ENCODE measurements at regions not wholly inside any gene's neighbourhood (a gene's known extent, or its start where the extent isn't known, plus 50 kb on each side); places are given as distances from the start of the nearest gene placed in this dataset.
"Not testable (repeated sequence)": the region's sequence is repeated elsewhere in the genome, so short reads cannot be mapped to it uniquely, and the experiment has no call there.

DNA sequence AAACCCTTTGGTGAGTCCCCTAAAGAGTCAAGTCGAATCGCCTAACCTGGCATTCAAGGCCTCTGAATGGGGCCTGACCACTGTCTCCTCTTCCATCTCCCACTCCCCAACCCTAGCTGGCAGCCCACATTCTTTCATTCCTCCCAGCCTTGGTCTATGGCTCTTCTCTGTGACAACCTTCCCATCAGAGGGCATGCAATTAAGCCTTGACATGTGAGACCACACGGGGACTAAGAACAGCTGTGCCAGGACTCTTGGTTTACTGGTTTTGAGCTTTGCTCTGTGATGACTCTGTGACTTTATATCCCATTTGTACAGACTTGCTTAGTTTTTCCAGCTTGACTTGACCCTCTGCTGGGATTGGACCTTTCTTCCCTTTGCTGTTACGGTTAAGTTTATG, 116.6 kb downstream of the BUB3 start:
- no peak for DNase-seq

DNA sequence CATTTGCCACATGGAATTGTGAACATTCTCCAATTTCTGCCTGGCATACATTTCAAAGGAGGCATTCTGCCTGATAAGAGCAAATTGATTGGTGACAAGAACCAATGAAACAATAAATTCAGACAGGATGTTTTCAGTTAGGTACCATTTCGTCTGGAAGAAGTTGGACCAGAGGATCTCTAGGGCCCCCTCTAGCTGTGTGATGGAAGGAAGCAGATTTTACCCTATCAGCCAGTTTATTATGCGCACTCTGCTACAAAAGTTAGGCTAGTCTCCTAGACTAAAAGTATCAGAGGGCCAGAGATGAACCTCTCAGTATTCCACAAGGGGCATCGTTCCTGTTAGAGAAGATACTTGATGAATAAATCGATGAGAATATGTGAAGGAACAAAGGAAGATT, 118.0 kb downstream of the BUB3 start:
- DNase-seq, result no peak

DNA sequence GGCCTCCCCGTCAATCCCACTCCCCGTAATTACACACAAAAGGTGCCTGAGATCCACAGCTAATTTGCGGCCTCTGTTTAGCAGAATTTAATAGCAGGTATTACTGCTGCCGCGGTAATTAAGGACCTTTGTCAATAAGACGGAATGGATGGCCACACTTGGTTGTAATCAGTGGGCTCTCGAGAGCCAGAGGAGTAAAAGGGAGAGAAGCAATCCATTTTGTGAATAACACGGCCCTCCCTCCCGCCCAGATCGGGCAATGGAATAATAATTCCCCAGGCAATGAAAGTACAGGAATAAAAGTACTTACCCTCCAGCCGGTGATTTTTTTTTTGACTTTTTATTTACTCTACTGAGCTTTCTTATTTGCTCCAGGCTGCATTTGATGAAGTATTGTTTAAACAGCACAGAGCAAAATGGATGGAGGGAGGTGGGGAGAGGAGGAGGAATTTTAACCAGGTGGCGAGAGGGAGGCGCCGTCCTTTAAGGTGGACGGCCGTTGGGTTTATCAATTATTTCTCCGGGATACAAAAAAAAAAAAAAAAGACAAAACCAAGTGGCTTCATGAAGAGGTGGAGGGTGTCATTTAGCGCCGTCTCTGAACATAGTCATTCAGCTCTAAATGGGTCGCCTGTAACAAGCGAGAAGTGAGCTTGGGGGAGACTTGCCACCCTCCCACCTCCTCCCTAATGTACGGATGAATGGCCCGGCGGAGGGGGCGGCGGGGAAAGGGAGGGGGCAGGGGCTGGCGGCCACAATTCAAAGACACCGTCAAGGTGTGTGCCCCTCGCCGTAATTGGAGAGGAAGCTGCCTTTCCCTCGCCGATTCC, 120.3 kb downstream of the BUB3 start:
- DNase-seq, result peak; percentile 53

DNA sequence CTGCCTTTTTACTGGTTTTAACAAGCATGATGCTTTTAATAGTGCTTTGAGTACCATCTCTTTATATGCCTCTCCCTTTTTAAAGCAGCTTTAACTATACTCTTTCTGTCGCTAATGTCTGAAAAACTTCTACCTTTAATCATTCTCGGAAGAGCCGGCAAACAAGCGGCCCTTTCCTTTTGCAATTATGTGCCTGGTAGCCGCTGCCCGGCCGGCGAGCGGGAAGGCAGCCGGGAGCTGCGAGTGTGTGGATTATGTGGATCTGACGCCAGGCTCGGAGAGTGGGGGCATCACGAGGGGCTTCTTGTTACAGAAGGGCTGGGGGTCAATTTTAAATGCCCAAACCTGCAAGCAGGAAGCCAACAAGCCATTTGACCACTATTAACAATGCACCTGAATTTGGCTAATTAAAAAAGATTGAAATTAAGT, 120.9 kb downstream of the BUB3 start:
- DNase-seq, result peak; percentile 53

DNA sequence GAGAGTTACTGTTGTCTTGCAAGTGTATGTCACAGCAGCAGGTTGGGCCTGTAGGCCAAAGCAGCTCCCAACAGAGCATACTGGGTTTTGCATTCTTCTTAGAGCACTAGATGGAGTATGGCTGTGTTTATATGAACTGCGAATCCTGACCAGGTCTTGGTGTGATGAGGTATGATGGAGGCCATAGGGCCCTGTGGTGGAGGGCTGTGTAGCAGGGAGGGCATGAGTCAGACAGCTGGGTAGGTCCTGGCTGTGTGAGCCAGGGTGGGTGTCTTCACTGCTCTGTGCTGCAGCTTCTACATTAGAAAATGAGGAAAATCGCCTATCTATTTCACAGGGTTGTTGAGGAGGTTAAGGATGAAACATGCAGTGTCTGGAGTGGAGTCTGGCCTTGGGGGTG, 124.2 kb downstream of the BUB3 start:
- no peak for DNase-seq

DNA sequence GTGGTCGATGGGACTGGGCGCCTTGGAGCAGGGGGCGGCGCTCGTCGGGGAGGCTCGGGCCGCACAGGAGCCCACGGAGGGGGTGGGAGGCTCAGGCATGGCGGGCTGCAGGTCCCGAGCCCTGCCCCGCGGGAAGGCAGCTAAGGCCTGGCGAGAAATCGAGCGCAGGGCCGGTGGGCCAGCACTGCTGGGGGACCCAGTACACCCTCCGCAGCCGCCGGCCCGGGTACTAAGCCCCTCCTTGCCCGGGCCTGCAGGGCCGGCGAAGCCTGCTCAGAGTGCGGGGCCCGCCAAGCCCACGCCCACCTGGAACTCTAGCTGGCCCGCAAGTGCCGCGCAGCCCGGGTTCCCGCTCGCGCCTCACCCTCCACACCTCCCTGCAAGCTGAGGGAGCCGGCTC, 129.2 kb downstream of the BUB3 start:
- DNase-seq, result not testable (repeated sequence)

DNA sequence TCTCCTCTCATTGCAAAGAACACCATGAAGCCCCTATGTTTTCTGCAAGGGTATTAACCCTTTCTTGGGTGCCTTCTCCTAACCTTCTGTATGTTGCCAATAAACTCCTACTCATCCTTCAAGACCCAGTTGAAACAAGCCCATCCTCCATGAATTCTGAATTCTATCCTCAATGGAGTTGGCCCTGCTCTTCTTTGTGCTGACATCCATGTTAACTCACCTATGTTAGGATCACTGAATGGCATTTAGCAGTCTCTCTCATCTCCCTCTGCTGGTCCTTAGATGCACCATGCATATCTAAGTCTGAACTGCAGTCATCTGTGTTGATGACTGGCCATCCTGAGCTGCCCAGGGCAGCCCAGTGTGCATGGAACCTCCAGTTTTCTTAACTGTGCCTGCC, 129.8 kb downstream of the BUB3 start:
- DNase-seq, result no peak

DNA sequence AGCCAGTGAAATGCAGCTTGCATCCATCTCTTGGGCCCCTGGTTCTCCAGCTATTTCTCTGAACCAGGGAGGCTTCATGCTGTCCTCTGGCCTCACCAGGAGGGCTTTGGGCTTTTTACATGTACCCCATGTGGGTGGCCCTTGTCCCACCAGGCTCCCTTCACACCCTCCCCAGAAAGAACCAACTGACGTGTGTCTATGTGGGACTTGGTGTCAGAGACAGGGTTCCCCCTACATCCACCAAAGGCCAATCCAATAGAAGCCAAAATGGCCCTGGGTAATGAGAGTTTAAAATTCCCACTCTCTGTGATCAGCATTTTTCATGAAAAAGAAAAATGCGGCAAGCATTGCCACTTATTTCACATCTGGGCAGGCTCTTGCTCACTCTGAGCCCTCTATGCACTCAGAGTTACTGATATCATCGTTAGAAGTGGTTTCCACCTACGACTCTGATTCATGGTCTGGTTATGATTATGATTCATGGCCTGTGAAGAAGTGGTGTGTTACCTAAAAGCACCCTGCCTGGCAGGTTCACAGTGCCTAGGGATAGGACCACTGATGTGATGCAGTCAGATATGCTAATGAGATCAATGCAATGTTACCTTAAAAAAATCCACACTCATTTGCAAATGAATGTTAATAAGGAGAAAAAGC, 133.5 kb downstream of the BUB3 start:
- no peak for DNase-seq

DNA sequence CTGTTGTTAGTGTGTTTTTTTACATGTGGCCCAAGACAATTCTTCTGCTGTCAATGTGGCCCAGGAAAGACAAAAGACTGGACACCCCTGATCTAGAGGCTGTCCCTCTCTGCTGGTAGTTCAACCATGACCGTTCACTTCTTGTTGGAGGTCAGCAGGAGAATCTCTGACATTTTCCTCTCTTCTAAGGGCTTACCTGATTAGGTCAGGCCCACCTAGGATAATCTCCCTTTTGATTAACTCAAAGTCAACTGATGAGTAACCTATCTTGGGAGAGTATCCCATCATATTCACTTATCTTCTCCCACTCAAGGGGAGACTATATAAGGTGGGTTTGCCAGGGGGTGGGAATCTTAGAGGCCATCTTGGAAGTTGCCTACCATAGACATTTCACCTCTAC, 135.2 kb downstream of the BUB3 start:
- DNase-seq, result no peak

DNA sequence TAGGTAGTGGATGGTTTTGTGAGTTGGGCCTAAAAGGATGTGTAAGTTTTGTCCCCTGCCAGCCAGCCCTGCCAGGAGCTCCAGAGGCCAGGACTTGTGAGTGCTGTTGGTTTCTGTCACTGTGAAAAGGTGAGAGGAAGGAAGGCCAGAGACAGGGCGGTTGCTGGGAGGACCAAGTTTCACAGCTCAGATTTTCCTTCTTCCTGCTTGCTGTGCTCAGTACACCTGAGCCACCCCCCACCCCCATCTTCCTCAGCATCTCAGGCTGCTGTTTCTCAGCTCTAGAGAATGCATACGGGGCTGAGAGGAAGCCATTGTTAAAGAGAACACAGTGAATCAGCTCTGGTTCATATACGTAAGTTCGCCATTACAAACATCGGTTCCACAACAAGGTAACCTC, 139.9 kb downstream of the BUB3 start:
- DNase-seq, result no peak

DNA sequence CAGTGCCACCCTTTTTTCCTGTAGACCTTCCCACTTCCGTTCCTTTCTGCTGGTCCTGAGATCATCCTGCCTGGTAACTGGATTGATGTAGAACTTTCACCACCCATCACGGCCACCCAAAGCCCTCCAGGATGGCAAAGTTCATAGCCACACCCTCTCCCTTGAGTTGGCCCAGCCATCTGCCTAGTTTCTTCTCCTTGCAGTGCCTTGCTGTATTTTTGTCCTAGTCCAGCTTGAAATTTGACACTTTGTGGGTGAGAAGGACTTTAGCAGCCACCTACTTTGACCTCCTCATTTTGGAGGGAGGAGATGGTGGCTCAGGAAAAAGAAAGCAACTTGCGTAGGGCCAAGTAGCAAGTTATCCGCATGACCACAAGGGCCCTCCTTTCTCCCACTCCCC, 140.7 kb downstream of the BUB3 start:
- DNase-seq, result no peak

DNA sequence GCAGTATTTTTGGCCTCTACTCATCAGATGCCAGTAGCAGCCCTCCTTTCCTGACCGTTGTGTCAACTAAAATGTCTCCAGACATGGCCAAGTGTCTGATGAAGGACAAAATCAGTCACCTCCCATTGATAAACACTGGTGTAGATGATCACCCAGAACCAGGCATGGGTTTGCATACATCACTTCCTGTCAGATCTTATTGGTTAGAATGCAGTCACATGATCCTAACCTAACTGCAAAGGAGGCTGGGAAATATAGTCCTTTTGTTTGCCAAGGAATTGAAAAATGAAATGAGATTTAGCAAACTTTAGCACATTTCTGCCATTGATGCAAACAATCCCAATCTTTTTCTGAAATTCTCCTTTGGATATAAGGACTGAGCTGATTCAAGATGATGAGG, 141.4 kb downstream of the BUB3 start:
- no peak for DNase-seq

DNA sequence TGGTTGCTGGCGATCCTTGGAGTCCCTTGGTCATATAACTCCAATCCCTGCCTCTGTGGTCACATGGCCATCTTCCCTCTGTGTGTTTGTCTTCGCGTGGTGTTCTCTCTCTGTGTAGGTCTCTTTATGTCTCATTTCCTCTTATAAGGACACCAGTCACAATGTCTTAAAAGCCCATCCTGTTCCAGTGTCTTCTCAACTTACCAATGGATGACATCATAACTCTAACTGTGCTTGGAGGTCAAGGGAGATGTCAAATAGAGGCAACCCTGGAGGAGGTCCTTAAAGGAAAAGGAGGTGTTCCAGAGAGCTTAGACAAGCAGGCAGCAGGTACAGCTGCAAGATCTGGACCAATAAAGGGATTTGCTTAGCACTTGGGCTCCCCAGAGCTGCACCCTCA, 143.0 kb downstream of the BUB3 start:
- DNase-seq, result no peak

DNA sequence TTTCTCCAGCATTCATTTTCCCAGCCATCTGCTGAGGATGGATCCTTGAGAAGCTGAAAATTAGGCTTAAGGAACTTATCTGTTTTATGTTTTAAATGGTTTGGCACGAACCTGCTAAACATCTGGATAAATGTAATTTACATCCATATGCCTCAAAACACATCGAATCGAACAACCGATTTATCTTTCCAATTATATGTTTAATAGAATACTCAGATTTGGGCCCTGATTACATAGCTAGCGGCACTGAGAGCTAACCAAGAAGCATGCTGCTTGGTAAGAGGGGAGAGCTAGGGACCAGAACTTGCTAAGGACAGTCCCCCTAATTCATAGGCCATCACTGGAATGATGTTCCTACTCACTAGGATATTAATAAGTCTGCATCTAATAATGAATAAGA, 144.4 kb downstream of the BUB3 start:
- DNase-seq, result no peak

DNA sequence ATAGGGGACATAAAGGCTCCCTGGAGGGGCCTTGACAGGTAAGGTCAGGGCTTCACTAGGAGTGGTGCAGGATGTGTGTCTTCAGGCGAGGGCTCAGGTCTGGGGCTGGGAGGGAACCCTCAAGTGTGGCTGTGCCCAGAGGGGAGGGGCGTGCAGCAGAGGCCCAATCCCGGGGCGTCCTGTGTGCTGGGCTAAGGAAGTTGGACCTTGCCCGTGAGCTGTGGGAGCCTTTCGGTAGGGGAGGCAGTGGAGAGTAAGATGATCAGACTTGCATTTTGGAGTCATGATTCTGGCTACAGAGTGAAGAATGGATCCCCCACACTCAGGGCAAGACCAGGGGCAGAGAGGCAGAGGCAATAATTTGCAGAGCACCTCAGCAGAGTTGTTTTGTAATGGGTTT, 145.4 kb downstream of the BUB3 start:
- DNase-seq, result no peak

DNA sequence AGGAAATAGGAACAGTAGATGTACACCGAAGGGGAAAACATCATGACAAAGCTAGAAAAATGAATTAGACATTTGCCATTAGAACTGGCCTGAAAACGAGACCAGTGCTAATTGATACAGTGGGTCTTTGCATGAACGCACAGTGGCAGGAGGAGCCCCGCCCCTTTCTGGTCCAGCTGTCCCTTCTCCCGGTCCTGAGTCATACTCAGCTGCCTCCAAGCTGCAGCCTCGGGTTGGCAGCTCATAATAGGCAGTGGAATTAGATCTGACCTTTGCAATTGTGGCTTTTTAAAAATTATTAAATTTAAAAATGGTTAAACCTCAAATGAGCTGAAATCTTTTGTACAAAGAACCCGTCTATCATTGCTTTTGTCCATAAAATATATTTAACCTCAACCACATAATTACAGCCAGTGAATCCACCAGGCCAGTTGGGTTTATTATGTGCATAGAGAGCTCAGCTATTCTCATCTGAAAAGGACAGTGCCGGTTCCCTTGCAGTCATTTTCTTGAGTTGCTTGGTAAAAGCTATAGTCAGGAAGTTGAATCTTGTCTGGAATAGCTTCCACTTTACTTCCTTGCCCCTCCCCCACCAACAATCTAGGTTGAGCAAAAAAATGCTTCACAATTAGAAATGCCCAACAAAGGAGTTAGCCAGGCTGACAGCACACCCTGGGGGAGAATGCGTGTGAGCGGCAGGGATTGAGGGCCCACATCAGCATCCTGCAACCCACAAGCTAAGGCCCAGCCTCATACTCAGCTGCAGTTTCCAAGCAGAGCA, 147.1 kb downstream of the BUB3 start:
- DNase-seq, result peak; percentile 75

DNA sequence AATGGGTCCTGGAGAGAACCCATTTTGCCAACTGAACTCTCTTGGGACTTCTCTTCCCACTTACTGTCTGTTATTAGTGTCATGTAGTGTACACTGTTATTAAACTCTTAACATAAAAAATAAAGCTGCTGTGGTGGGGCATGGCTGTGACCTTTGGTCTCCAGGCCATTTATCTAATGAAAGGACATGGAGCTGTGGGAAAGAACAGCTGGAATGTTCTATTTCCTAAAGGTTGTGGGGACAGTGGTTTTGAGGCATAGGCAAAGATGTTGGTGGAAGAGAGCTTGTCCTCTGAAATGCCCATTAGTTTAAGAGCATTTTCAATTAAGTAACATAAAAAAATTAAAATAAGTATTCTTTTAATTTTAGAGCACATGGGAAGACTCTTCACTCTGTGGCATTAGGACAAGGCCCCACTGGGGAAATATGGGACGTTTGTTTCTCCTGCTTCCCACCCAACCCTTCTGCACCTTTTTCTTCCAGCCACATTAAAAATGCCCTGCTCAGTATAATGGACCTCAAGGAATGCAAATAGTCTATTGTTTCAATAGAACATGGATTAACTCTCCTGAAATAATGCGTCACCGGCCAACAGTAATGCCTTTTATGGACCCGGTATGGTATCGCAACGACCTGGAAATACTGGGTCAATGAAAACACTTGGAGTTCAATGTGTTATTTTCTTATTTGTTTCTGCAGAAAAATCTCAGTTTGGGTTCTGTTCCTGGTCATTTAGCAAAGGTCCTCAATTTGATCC, 149.6 kb downstream of the BUB3 start:
- no peak for DNase-seq

DNA sequence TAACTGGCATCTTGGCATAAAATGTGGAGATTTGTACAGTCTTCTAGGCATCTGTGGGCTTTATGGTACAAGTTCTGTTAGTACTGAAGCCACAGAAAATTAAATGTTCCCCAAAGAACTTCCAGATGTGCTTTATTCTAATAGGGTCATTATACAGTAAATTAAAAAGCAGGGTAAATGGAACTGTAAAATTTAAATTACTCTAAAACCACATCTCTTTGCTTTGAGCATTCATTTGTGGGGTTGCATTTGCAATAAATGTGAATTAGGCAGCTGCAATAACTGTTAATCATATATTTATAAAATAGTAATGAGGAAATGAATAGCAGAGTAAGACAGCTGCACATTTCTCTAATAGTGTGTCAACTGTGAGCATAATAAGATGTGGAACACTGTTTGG, 151.5 kb downstream of the BUB3 start:
- DNase-seq, result no peak

DNA sequence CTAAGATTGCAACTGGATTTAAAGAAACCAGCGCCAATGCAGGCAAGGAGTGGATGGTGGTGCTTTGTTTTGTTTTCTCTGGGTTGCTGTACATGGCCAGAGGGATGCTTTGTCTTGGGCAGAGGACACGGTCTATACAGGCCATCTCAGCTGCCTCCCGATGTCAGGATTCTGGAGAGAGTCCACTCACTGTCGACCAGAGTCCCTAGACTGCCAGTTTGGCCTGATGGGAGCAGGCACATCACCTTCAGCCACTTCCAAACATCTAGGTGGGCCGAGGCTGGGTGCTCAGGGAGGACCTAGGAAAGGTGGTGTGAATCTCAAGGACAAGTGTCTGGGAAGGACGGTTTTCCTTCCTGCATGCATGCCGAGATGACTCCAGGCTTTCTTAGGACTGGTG, 152.1 kb downstream of the BUB3 start:
- no peak for DNase-seq

DNA sequence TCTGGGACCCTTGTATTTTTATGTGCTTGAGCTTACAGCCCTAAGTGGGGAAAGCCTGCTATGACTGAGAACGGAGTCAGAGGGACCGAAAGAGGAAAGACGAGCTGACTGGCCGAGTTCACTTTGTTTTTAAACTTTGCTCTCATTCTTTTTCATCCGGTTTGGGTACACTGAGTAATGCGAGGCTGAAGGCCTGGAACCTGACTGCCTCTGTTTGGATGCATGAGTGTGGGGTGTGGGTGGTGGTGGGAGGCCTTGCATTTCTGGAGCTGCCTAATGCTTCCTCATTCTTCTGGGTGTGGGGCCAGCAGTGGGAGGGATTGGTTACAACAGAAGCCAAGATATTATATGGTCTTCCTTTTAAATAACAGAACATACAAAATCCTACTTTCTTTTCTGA, 155.5 kb downstream of the BUB3 start:
- DNase-seq, result no peak

DNA sequence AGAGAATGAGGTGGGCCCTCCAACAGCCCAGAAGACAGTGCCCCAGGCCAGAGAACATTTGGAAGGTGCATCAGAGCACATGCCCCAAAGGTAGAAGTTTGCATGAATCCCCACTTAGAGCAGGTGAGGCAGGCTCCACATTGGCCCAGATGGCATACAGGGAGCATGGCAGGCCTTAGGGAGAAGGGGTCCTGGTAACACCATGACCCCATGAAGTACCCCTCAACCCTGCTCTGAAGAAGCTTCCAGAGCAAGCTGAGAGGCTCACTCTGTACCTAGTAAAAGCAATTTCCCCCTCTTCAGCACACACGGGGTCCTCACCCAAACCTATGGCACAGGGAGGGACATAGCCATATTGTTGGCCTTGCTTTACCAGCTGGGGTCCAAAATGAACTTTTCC, 162.6 kb downstream of the BUB3 start:
- DNase-seq, result no peak

DNA sequence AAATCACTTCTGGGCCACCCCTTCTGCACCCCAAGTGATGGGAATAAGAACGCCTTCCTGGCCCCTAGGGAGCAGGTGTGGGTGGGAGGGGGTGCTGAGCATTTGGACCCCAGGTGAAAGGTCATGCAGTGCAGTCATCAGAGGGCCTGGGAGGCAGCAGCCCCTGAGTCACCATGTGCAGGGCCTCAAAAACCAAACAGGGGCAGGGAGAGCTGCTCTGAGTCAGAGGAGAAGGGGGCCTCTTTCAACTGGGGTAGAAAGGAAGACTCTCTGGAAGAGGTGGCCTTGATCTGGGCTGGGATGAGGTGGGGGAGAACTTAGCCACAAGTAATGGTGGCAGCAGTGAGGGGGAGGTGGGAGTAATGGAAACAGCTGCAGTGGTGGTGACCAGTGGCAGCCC, 164.3 kb downstream of the BUB3 start:
- DNase-seq, result no peak

DNA sequence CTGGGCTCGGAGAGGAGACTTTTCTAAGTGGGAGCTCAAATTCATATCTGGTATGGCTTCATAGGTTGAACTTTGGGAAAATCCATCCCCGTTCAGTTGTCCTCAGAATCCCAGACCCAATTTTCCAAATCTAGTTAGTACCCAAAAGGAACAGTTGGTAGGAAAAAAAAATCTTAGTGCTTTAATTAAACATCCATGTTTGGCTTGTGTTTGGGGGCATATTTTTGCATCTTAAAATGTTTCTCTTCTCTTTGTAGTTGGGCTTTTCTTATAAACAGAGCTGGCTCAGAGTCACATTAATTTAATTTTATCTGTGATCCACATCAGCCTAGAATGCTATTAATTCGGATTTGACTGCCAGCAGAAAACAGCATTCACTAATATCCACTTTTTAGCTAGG, 165.9 kb downstream of the BUB3 start:
- DNase-seq, result no peak
